ENCODE measurements at regions not wholly inside any gene's neighbourhood (a gene's known extent, or its start where the extent isn't known, plus 50 kb on each side); places are given as distances from the start of the nearest gene placed in this dataset.

GRCh38 chr2:107259408-107260195 lies 373.6 kb upstream of the ST6GAL2 start:
- TF ChIP-seq EZH2 (IDR thresholded peaks at IDR 0.05; ENCODE audit: borderline replicate concordance) (no peak), EZH2phosphoT487 (IDR thresholded peaks at IDR 0.05; ENCODE audit: low read depth, severe bottlenecking, unreplicated experiment) (no peak)
- TF ChIP-seq, protein P1, sequence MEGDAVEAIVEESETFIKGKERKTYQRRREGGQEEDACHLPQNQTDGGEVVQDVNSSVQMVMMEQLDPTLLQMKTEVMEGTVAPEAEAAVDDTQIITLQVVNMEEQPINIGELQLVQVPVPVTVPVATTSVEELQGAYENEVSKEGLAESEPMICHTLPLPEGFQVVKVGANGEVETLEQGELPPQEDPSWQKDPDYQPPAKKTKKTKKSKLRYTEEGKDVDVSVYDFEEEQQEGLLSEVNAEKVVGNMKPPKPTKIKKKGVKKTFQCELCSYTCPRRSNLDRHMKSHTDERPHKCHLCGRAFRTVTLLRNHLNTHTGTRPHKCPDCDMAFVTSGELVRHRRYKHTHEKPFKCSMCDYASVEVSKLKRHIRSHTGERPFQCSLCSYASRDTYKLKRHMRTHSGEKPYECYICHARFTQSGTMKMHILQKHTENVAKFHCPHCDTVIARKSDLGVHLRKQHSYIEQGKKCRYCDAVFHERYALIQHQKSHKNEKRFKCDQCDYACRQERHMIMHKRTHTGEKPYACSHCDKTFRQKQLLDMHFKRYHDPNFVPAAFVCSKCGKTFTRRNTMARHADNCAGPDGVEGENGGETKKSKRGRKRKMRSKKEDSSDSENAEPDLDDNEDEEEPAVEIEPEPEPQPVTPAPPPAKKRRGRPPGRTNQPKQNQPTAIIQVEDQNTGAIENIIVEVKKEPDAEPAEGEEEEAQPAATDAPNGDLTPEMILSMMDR (IDR thresholded peaks at IDR 0.05; ENCODE audit: poor library complexity) = no peak

Measured in hepatocyte (in vitro differentiated cells).